IPS-NIHi11 (cell line): ENCODE measurements at regions not wholly inside any gene's neighbourhood (a gene's known extent, or its start where the extent isn't known, plus 50 kb on each side); places are given as distances from the start of the nearest gene placed in this dataset.
"Not testable (repeated sequence)": the region's sequence is repeated elsewhere in the genome, so short reads cannot be mapped to it uniquely, and the experiment has no call there.

ENCODE experiments used
- DNase-seq: peaks from one replicate; pipeline ENCODE4 v3.0.0; 2012; ENCODE audit warnings: mixed read lengths, low spot score

DNA sequence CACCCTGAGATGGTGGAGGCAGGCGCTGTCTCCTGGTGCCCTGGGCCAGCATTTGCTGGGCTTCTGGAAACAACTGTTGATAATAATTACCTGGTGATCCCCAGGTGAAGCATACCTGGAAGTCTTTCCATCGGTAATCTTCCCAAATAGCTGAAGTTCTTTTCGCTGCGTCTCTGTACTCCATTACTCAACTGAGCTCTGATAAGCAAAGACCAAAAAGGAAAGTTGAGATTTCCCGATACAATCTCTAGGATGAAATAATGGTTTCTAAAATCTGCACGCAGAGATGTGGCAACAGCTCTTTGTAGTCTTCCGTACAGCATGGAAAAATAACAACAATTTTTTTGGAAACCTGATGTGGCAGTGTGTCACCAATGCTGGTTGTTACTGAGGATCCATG lies 226.5 kb downstream of the GATA3 start:
- DNase-seq: no peak

DNA sequence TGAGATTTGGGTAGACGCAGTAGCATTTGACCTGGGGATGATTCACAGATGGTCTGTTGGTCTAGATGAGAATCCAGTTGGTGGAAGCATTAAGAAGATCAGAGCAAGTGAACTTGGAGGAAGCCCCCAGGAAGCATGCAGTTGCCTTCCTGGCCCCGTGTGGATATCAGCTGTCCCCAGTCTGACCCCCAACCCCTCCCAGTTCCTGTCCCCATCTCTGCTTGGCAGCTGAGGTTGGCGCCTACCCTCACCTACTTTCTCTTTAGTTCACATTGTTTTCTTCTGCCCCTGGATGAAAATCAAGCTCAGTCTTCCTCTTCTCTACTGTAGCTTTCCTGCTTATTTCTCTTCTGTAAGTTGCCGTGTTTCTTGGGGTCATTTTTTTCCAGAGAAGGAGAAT lies 227.9 kb downstream of the GATA3 start:
- no peak for DNase-seq

DNA sequence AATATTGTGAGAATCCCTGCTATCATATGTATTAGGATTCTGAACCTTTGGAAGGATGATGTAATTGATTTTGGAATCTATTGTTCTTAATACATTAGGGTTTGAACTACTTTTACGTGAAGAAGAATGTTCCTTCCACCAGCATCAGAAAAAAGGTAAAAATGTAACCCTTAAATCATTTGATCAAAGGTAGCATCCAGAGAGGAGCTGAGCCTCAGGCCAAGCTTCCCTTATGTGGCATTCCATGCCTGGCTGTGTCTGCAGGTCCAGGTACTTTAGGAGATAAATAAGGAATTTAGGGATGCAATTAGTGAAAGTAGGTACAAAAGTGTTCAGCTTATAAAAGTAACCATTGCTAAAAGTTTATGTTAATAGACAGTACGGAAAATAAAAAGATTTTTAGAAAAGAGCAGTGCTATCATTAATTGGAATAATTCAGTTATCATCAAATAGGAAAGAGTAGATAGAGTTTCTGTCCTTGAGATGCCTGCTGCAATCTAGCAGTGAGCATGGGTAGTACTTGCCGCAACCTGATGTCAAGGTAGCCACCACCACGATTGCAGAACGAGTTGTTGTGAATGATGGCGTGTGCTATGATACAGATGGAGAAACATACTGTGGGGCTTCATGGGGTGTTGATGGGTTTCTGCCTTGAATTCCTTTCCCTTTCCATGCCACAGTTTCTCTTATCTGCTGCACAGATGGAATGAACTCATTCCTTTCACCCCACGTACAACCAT lies 228.8 kb downstream of the GATA3 start:
- DNase-seq: no peak

DNA sequence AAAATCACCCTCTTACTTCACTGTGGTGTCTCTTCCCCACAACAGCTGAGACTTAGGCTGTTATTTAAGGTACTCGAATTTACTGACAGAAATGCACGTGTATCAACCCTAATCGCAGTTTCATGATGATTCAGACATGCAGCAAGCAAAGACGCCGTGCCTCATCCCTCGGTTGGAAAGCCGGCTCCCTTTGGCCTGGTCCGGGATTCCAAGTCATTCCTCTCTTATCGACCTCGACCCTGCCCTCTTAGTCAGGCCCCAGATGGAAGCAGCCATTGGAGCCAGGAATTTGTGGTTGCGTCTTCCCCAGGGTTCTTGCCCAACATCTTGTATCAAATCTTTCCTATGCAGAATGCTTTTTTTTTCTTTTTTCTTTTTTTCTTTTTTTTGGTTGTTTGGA lies 229.5 kb downstream of the GATA3 start:
- no peak for DNase-seq

DNA sequence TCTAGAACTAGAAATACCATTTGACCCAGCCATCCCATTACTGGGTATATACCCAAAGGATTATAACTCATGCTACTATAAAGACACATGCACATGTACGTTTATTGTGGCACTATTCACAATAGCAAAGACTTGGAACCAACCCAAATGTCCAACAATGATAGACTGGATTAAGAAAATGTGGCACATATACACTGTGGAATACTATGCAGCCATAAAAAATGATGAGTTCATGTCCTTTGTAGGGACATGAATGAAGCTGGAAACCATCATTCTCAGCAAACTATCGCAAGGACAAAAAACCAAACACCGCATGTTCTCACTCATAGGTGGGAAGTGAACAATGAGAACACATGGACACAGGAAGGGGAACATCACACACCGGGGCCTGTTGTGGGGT lies 231.5 kb downstream of the GATA3 start:
- not testable (repeated sequence) for DNase-seq

DNA sequence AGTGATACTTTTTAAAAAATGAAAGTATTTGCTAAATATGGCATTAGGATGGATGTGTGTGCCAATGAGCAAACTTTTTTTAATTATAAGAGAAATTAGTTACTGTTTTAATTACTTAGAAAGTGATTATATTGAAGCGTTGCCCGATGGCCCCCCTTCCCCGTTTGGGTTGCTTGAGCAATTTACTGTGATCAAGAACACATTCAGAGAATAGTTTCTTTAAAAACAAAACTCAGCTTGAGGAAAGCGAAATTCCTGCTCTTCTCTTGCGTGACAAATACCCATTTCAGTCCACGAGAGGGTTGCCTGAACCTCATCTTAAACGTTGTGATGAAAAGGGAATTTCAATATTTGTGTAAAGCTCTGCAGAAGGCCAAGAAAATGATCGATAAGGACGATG lies 234.1 kb downstream of the GATA3 start:
- no peak for DNase-seq

DNA sequence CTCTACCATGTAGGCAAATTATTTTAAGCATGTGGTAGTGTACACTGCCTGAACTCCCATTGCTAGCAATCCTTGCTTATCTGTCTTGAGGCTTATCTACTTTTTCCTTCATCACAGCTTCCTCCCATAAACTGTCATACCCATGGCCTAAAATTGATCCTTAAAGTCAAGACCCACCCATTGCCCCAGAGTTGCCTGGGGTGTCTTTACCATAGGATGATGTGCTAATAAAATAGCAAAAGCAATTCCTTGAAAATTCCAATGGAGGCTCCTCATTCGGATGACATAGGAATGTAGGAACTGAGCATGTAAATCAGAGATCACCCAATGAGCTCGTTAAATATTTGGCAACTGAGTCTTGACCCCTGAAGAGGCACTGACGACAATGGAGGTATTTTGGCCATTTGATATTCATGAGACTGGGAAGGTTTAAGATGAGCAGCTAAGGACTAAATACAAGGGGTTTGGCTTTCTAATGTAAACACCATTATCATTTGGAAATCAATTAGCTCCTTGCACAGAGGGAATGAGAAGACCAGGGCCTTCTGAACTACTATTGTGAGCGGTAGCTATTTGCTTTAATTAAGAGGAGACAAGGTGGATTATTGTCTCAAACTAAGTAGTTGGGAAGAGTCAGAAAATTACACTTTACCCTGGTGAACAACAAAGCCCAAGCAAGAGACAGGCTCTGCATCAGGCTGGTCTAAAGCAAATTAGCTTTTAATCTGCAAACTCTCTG lies 234.9 kb downstream of the GATA3 start:
- no peak for DNase-seq

DNA sequence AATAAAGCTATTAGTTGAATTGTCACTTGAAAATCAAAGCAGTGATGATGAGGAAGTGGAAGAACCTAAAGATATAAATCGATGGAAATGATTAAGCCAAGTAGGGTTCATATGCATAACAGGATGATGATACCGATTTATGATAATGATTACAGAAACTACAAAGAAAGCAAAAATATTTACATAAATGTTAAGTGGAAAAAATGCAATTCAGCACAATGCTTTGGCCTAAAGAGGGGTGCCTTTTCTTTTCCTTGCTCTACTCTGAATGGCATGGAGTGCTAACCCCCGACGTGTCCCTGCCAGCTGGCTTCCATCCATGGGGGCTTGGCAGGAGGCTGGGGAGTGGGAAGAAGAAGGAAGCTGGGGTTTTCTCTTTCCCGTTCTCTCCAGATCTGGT lies 240.3 kb downstream of the GATA3 start:
- DNase-seq: no peak

DNA sequence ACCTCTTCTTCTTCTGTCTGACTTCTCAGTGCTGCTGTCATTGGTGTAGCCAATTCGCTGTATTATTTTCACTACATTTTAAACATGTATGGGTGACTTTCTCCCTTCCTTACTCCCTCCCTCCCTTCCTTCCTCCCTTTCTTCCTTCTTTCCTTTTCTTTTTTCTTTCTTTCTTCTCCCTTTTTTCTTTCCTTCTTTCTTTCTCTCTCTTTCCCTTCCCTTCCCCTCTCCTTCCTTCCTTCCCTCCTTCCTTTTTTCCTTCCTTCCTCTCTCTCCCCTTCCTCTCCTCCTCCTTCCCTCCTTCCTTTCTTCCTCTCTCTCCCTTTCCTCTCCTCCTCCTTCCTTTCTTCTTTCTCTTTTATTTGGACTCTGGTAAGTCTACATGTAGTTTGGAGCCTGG lies 240.8 kb downstream of the GATA3 start:
- no peak for DNase-seq

DNA sequence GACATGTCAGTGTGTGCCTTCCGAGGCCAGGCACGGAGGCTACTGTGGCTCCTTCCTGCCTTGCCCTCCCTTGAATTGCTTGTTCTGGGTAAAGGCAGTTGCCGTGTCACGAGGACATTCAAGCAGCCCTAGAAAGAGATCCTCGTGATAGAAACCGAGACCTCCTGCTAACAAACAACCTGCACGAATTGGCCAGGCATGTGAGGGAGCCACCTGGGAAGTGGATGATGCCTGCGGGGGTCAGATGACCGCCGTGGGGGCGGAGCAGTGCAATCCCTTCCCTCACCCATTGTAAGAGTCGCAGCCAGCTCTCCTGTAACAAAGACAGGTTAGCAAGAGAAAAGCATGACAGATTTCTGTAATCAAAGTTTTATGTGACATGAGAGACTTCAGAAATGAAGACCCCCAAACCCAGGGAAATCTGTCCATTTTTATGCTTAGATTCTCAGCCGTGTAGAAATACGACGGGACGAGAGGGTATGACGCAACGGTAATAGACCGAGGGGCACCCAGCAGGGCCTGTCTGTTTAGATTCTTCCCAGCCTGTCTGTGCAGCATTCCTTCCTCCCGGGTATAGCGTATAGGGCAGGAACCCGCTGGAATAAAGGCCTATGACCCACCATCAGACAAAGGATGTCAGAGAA lies 241.7 kb downstream of the GATA3 start:
- peak; percentile 47 for DNase-seq

DNA sequence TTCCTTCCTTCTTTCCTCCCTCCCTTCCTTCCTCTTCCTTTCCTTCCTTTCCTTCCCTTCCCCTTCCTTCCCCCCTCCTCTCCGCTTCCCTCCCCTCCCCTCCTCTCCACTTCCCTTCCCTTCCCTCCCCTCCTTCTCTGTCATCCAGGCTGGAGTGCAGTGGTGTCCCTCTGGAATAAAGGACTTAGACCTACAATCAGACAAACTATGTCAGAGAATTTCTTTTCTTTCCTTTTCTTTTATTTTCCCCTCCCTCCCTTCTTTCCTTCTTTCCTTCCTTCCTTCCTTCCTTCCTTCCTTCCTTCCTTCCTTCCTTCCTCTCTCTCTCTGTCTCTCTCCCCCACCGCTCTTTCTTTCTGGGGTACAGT lies 242.2 kb downstream of the GATA3 start:
- DNase-seq: no peak

DNA sequence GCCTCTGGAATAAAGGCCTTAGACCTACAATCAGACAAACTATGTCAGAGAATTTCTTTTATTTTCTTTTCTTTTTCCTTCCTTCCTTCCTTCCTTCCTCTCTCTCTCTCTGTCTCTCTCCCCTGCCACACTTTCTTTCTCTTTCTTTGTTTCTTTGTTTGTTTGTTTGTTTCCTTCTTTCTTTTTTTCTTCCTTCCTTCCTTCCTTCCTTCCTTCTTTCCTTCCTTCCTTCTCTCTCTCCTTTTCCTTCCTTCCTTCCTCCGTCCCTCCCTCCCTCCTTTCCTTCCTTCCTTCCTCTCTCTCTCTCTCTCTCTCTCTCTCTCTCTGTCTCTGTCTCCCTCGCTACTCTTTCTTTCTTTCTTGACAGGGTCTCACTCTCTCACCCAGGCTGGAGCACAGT lies 242.6 kb downstream of the GATA3 start:
- DNase-seq: no peak

DNA sequence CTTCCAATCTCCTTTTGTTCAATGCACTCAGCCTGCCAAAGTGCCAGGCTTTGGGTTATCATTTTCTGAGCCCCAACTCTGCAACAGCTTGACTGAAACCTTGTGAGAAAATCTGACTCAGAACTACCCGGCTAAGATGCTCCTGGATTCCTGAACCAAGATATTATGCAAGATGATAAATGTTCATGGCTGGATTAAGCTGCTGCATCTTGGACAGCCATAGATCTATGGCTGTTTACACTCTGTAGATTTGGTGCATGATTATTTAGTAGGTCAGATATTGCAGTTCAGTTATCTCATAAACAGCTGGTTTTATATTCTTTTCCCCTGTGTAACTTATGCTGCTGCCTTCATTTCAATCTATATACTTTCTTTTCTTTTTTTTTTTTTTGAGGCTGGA lies 243.5 kb downstream of the GATA3 start:
- no peak for DNase-seq

DNA sequence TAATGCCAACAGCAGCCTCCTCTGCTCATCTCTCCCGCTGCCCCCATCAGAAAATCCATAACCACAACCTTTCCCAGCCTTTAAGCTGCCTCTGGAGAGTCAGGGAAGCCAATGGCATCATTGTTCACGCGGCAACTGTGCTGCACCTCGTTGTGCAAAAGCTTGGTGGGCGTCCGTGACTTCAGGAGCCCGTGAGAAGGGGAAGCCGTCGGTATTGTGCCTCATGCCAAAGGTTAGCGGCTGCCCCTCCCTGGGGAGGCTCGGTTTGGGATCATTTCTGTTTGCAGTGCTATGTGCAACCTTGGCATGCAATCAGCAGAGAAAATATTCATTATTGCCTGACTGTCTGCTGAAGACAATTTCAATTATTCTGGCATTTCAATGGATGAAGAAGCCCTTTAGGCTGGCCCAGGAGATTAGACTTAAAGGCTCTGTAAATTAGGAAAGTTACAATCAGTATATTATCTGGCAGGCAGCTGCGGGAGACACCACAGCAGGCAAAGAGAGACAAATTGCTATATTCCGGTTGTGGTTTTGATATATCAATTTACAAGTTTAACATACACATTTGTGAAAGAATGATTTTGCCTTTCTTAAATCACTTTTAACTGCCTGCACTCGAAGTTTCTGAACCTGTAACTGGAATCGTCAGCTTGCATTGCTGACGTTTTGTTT lies 244.5 kb downstream of the GATA3 start:
- no peak for DNase-seq

DNA sequence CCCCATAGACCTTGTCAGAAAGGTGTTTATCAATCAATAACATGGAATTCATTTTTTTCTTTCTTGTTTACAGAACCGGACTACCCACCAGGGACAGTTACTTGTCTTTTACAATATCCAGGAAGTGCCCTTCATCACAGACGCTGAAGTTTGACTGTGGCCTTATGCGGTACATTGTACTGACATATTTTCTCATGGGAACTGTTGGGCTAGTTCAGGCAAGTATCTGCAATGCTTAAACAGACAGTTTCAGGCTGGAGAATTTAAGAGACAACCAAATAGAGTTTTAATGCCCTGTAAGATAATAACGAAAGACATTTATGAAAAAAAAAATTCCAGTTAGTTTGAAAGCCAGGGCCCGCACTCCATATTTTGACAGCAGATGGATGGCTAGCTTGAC lies 246.4 kb downstream of the GATA3 start:
- DNase-seq: no peak

DNA sequence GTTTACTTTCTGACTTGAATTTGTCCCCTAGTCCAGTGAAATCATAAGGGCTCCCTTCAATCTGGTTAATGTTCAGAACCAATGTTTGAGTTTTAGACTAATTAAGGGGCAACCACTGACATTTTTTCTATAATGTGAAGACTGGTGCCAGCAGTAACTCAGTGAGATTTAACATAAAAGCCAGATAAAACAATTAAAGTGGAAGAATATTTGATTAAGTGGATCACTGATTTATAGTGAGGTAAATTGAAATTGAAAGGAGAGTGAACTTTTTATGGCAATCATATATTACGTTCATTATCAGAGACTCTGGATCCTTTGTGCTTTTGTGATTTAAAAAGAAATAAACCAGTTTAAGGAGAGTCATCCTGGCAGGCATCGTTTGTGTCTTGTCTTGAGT lies 246.8 kb downstream of the GATA3 start:
- no peak for DNase-seq

DNA sequence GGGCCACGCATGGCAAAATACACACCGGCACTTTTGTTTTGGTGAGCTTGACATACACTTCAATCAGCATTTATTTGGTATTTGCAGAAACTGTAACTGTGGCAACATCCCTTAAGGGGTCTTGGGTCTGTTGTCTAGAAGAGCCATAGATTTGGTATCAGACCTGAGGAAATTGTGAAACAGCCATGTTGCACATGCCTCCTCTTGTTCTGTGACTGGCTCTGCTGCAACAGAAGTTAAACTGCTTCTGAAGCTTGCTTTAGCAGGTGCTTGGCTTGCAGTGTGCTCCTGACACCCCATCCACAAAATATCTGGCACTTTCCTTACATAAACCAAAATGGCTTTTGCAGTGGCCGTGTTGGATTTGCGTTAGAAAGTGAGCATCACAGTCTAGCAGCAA lies 247.3 kb downstream of the GATA3 start:
- no peak for DNase-seq

DNA sequence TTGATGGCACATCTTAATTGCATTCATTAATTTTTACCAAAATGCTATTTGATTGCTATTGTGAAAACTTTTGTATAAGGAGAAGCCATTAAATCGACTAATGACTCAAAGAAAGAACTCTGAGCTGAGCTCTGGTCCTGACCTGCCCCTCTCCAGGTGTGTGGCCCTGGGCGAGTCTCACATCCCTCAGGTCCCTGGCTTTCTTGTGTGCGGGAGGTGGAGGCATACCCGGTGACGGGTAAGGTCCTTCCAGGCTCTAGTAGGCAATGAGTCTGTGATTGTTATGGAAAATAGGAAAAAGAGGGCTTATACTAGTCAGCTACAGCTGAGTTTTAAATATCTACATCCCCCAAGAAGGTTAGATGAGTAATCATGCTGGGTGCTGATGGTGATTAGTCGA lies 248.1 kb downstream of the GATA3 start:
- DNase-seq: no peak

DNA sequence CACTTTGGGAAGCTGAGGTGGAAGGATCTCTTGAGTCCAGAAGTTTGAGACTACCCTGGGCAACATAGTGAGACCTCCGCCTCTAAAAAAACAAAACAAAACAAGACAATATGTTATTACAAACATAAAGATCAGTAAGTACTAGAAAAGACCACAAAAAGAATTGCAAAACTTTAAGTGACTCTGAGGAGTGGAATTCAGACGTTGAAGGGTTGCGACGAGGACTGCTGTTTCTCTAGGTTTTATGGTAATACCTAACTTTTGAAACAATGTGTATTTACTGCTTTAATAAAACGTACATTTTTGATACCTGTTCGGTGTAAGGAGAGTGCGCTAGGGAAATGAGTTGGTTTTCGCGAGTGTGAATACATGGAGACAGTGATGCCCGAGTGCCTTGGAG lies 250.4 kb downstream of the GATA3 start:
- no peak for DNase-seq

DNA sequence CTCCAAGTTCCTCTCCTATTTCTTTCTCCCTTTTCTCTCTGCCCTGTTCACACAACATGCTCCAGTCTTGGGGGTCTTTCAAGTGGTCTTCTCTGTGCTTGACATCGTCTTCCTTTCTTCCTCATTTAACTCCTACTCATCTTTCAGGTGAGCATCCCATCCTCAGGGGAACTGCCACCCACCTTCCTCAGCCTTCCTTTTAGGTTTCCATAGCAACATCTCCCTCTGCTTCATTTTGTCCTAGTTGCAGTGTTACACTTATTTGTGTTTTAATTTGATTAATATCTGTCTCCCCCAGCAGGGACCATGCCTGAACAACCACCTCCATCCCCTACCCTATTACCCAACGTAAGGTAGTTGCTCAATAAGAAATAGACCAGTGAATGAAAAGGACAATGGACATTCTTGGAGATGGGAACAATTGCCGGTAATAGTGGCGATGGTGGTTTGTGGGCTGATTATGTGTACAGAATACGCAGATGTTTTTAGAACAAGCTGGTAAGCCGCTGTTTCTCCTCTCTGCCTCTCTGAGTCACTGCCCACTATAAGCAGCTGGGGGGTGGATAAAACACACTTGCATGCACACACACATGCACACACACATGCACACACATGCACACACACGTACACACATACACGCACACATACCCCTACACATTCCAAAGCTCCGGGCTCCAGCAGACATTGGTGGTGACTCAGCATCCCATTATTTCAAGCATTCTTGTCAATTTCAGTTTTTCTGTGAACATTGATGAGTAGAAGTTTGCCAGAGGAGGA lies 251.6 kb downstream of the GATA3 start:
- DNase-seq: no peak

DNA sequence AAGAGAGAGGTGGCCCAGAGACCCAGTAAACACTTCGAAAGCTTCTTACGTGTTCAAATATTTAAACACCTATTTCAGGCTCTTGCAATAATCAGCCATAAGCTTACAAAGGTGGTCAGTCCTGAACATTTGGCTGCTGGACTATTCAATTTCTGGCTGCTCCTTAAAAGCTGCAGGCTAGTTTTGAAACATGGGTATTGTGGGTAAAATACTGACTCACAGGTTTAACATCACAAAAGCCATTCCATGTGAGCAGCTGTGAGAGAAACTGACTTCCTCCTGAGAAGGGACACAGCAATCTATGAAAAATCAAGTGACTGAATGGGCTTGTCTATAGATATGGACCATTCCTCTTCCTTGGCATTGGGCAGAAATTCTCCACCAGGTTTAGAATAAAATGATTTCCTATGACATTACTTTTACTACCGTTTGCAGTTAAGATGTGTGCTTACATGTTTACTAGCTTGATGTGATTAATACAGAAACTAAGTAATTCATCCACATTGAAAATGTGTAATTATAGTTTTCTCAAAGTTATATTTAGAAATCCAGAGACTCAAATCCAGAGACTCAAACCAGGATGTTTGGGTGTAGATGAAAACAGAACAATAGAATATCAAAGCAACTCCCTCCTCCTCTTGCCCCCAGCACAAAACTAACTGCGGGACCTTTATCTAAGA lies 252.3 kb downstream of the GATA3 start:
- peak; percentile 17 for DNase-seq

DNA sequence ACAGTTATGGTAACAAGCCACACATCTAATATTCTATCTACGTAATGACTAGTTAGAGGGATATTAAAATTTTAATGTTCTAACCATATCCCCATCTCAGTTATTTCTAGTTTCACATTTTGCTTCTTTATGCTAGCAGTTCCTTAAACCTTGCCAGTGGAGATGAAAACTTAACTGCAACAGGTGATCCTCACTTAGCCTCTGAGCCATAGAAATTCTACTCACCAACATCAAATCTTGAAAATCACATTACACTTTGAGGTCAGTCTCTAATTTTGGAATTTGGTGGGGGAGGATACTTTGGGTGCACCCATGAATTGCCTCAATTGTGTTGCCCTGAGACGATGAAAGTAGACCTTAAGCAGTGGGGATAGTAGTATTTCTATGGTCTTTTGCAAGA lies 256.4 kb downstream of the GATA3 start:
- DNase-seq: no peak
